Natural killer cell (primary cell): ENCODE measurements at regions not wholly inside any gene's neighbourhood (a gene's known extent, or its start where the extent isn't known, plus 50 kb on each side); places are given as distances from the start of the nearest gene placed in this dataset.

Experiments used
- ATAC-seq, 3 donors: fragments of 150-1000 bp in 2 of 3; fragments of 200-7000 bp in 1 of 3; cut with Tn5 transposase; 1 replicate in 1 of 3; 2 replicates in 2 of 3; pipeline ENCODE4 v1.10.0; 2021; ENCODE audit warnings: mild to moderate bottlenecking in 2 of 3, moderate library complexity in 2 of 3
- DNase-seq, 2 donors: peaks; one replicate each; pipeline versions ENCODE4 v3.0.0 to v3.0.0-alpha.2; 2013 to 2021; ENCODE audit warnings: mixed read lengths in 1 of 2
- H3K27ac ChIP-seq: one replicate; pipeline ENCODE4 v1.5.1; 2013; ENCODE audit warnings: mild to moderate bottlenecking, low read length
- H3K27me3 ChIP-seq: one replicate; pipeline ENCODE4 v1.6.1; 2013; ENCODE audit warnings: low read length; ENCODE audit not compliant: control insufficient read depth, insufficient read depth
- H3K36me3 ChIP-seq: one replicate; pipeline ENCODE4 v1.6.1; 2013; ENCODE audit warnings: low read length; ENCODE audit not compliant: control insufficient read depth, insufficient read depth
- H3K4me1 ChIP-seq: one replicate; pipeline ENCODE4 v1.6.1; 2013; ENCODE audit warnings: low read length; ENCODE audit not compliant: control insufficient read depth, insufficient read depth
- H3K4me3 ChIP-seq: one replicate; pipeline ENCODE4 v1.5.1; 2013; ENCODE audit warnings: low read length
- H3K9me3 ChIP-seq: one replicate; pipeline ENCODE4 v1.6.1; 2013; ENCODE audit warnings: low read length; ENCODE audit not compliant: control insufficient read depth, insufficient read depth
- H3K27ac Mint-ChIP-seq, 2 donors: one replicate each; pipeline ENCODE4 v1.8.0; 2022; ENCODE audit warnings: mild to moderate bottlenecking in 2 of 2, mixed read lengths in 2 of 2, moderate library complexity in 1 of 2
- H3K27me3 Mint-ChIP-seq, 2 donors: one replicate each; pipeline ENCODE4 v1.8.0; 2022; ENCODE audit warnings: low read depth in 2 of 2, mixed read lengths in 2 of 2
- H3K36me3 Mint-ChIP-seq: one replicate; pipeline ENCODE4 v1.8.0; 2022; ENCODE audit warnings: mixed read lengths
- H3K4me1 Mint-ChIP-seq, 2 donors: one replicate each; pipeline ENCODE4 v1.8.0; 2022; ENCODE audit warnings: mixed read lengths in 2 of 2
- H3K4me3 Mint-ChIP-seq: one replicate; pipeline ENCODE4 v1.8.0; 2022; ENCODE audit warnings: mild to moderate bottlenecking, moderate library complexity, mixed read lengths
- H3K9me3 Mint-ChIP-seq, 2 donors: one replicate each; pipeline ENCODE4 v1.8.0; 2022; ENCODE audit warnings: mixed read lengths in 2 of 2
- WGBS: methylation state at CpG from one replicate; pipeline ENCODE4 v1.1.7; 2013; ENCODE audit warnings: missing lambda C conversion rate; ENCODE audit not compliant: insufficient coverage; 5-methylcytosine and 5-hydroxymethylcytosine counted together
- intact Hi-C: fragments of 100-400 bp; cut with micrococcal nuclease; formaldehyde crosslinking; loops from one replicate; pipeline ENCODE4 v1.14.2; 2022
- TF ChIP-seq, protein P1 (sequence below): fragments of 200-600 bp; IDR thresholded peaks from one replicate; pipeline ENCODE4 v1.8.0; 2022; ENCODE audit warnings: antibody characterized with exemption

DNA sequence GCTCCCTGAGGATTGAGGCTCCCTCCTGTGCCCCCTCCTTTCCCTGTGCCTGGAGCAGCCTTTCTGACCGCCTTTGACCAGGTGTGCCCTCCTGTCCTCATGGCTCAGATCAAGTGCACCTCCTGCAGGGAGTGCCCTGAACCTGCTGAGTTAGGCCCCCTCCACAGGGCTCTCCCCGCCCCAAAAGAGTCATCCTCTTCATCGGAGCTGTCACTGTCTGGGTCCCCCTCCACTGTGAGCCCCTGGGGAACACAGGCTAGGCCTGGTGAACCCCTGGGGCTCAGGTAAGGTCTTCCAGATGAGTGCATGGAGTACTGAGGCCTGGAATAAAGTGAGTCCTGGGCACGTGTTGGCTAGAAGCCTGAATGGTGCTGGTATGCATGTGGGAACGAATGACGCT is 173.5 kb downstream of the INHBB start:
- H3K27me3 ChIP-seq: peaks cover 3% of the 10 kb centered on the region
- TF ChIP-seq, protein P1, sequence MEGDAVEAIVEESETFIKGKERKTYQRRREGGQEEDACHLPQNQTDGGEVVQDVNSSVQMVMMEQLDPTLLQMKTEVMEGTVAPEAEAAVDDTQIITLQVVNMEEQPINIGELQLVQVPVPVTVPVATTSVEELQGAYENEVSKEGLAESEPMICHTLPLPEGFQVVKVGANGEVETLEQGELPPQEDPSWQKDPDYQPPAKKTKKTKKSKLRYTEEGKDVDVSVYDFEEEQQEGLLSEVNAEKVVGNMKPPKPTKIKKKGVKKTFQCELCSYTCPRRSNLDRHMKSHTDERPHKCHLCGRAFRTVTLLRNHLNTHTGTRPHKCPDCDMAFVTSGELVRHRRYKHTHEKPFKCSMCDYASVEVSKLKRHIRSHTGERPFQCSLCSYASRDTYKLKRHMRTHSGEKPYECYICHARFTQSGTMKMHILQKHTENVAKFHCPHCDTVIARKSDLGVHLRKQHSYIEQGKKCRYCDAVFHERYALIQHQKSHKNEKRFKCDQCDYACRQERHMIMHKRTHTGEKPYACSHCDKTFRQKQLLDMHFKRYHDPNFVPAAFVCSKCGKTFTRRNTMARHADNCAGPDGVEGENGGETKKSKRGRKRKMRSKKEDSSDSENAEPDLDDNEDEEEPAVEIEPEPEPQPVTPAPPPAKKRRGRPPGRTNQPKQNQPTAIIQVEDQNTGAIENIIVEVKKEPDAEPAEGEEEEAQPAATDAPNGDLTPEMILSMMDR: no peak
- no peak overlapping the region for H3K4me3 ChIP-seq
- Mint-ChIP-seq H3K4me1 (no peaks in the 10 kb centered on the region), H3K27me3 (peaks cover 20 to 49% of the 10 kb centered on the region in 2 donors), H3K36me3 (no peaks in the 10 kb centered on the region), H3K4me3 (no peak overlapping the region), H3K27ac (no peak overlapping the region), H3K9me3 (no peaks in the 10 kb centered on the region)
- ATAC-seq: no peak
- H3K9me3 ChIP-seq: no peaks in the 10 kb centered on the region
- no peaks in the 10 kb centered on the region for H3K4me1 ChIP-seq
- WGBS: 93% methylated on average over 6 of the region's 6 CpGs
- H3K36me3 ChIP-seq: no peaks in the 10 kb centered on the region
- intact Hi-C loops: no loop called here
- no peak for DNase-seq
- no peak overlapping the region for H3K27ac ChIP-seq

DNA sequence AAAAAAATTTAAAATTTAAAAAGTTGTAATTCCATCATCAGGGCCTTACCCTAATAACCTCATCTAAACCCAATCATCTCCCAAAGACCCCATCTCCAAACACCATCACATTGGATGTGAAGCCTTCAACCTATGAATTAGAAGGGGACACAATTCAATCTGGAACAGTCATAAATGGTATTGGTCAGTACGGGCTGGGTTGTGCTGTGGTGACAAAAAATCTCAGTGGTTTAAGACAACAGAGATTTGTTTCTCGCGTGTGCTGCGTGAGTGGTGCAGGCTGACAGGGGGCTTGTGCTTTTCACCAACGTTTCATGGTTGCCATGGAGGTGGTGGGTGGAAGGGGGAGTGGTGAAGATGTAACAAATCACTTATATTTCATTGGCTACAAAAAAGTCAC is 174.5 kb downstream of the INHBB start:
- no peak overlapping the region for H3K4me3 Mint-ChIP-seq
- ATAC-seq: no peak
- 85% methylated on average over 5 of the region's 5 CpGs for WGBS
- no peaks in the 10 kb centered on the region for H3K36me3 Mint-ChIP-seq
- no peak overlapping the region for H3K27ac ChIP-seq
- no peak overlapping the region for H3K4me3 ChIP-seq
- DNase-seq: no peak
- no peaks in the 10 kb centered on the region for H3K9me3 Mint-ChIP-seq
- H3K27me3 Mint-ChIP-seq: peaks cover 22 to 49% of the 10 kb centered on the region in 2 donors
- H3K36me3 ChIP-seq: no peaks in the 10 kb centered on the region
- no peaks in the 10 kb centered on the region for H3K9me3 ChIP-seq
- no peak overlapping the region for H3K27ac Mint-ChIP-seq
- no peaks in the 10 kb centered on the region for H3K4me1 Mint-ChIP-seq
- TF ChIP-seq, protein P1: no peak
- H3K4me1 ChIP-seq: no peaks in the 10 kb centered on the region
- H3K27me3 ChIP-seq: peaks cover 3% of the 10 kb centered on the region
- intact Hi-C loops: no loop called here

DNA sequence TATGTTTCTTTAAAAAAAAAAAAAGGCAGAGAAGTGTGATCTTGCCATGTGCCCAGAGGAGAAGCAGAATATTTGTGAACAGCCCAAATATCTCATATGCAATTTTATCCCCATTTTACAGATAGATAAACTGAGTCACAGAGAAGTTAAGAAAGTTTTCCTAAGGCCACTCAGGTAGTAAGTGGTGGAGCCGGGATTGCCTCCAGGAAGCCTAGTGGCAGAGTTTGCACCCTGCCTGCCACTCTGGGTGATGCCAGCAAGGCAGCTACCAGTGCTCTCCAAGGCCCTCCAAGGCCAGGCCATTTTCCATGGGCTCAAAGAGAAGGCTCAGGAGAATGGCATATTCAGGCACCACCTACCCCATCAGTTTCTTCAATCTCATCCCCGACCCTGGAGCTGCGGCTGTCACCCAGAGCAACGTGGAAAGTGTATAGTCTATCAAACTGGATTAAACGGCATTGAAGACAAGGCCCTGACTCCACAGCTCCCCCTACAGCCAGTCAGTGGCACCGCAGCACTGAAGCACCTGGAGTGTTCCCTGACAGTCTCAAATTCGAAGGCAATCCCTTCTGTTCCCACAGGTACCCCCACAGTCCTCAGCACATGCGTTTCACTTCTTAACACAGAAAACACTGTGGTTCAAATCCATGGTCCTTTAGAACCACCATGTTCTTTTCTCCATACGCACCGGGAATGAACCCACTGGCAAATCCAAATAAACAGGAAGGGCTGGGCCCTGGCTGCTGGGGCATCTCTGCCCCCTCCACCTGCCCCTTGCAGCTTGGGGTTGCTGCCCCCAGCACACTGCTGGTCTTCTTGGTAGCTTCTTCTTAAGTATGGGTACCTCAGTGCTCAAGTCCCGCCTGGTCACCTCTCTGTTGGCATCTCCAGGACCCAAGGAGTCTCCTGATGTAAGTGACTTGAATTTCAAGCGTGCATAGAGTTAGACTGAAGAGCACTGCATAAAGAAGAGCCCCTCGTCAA is 175.3 kb downstream of the INHBB start:
- no peaks in the 10 kb centered on the region for H3K4me1 Mint-ChIP-seq
- H3K27me3 ChIP-seq: peaks cover 3% of the 10 kb centered on the region
- H3K9me3 Mint-ChIP-seq: no peaks in the 10 kb centered on the region
- no peaks in the 10 kb centered on the region for H3K36me3 Mint-ChIP-seq
- DNase-seq (peak in 1 of 2 donors; percentile 13), ATAC-seq (no peak)
- no peak overlapping the region for H3K4me3 Mint-ChIP-seq
- no peak overlapping the region for H3K27ac Mint-ChIP-seq
- peaks cover 17 to 41% of the 10 kb centered on the region in 2 donors for H3K27me3 Mint-ChIP-seq
- H3K4me1 ChIP-seq: no peaks in the 10 kb centered on the region
- 45% methylated on average over 13 of the region's 13 CpGs for WGBS
- H3K4me3 ChIP-seq: no peak overlapping the region
- TF ChIP-seq, protein P1: no peak
- no peaks in the 10 kb centered on the region for H3K9me3 ChIP-seq
- H3K27ac ChIP-seq: no peak overlapping the region
- no peaks in the 10 kb centered on the region for H3K36me3 ChIP-seq
- intact Hi-C loops: no loop called here
